PC-3 (cell line): ENCODE measurements at regions not wholly inside any gene's neighbourhood (a gene's known extent, or its start where the extent isn't known, plus 50 kb on each side); places are given as distances from the start of the nearest gene placed in this dataset.

Experiments
- EZH2 ChIP-seq: fragments of 300-600 bp; sonication (generic); IDR thresholded peaks from one replicate; pipeline ENCODE4 v1.6.1; 2017; ENCODE audit warnings: antibody characterized with exemption, mild to moderate bottlenecking, low read length; ENCODE audit not compliant: unreplicated experiment
- EZH2phosphoT487 ChIP-seq: fragments of 300-600 bp; sonication (generic); IDR thresholded peaks from 2 replicates; pipeline ENCODE4 v1.6.1; 2018; ENCODE audit warnings: mild to moderate bottlenecking, antibody characterized with exemption, low read length, borderline replicate concordance
- TF ChIP-seq, protein P1 (sequence below): fragments of 300-600 bp; sonication (generic); conservative IDR thresholded peaks from 2 replicates; pipeline ENCODE4 v1.5.1; 2017; ENCODE audit warnings: antibody characterized with exemption, low read depth, mild to moderate bottlenecking, low read length

DNA sequence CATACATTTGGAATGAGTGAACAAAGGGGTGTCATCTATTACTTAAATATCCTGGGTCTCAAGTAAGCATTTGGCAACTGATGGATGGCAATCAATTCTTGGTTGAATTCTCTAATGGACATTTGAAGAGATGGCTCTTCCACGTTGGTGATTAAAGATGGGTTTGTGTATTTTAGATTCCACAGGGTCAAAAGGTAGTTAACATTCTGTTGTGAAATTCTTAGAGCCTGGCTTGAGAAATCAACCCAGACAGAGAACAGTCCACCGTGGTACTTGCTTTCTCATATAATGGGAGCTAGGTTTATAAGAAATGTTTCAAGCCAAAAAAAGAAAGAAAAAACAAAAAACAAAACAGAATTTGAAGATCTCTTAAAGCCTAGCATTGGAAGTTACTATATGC is 355.9 kb upstream of the PITX2 start:
- TF ChIP-seq, protein P1, sequence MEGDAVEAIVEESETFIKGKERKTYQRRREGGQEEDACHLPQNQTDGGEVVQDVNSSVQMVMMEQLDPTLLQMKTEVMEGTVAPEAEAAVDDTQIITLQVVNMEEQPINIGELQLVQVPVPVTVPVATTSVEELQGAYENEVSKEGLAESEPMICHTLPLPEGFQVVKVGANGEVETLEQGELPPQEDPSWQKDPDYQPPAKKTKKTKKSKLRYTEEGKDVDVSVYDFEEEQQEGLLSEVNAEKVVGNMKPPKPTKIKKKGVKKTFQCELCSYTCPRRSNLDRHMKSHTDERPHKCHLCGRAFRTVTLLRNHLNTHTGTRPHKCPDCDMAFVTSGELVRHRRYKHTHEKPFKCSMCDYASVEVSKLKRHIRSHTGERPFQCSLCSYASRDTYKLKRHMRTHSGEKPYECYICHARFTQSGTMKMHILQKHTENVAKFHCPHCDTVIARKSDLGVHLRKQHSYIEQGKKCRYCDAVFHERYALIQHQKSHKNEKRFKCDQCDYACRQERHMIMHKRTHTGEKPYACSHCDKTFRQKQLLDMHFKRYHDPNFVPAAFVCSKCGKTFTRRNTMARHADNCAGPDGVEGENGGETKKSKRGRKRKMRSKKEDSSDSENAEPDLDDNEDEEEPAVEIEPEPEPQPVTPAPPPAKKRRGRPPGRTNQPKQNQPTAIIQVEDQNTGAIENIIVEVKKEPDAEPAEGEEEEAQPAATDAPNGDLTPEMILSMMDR, result no peak
- TF ChIP-seq EZH2 (no peak), EZH2phosphoT487 (no peak)
